SHP77 treated with DMSO at 0.1 percent for 48 hours (cell line): ENCODE measurements at regions not wholly inside any gene's neighbourhood (a gene's known extent, or its start where the extent isn't known, plus 50 kb on each side); places are given as distances from the start of the nearest gene placed in this dataset.
"Not testable (repeated sequence)": the region's sequence is repeated elsewhere in the genome, so short reads cannot be mapped to it uniquely, and the experiment has no call there.

Experiments
- DNase-seq: peaks from one replicate; lab custom pipeline; 2025; lab: John Stamatoyannopoulos, UW

DNA sequence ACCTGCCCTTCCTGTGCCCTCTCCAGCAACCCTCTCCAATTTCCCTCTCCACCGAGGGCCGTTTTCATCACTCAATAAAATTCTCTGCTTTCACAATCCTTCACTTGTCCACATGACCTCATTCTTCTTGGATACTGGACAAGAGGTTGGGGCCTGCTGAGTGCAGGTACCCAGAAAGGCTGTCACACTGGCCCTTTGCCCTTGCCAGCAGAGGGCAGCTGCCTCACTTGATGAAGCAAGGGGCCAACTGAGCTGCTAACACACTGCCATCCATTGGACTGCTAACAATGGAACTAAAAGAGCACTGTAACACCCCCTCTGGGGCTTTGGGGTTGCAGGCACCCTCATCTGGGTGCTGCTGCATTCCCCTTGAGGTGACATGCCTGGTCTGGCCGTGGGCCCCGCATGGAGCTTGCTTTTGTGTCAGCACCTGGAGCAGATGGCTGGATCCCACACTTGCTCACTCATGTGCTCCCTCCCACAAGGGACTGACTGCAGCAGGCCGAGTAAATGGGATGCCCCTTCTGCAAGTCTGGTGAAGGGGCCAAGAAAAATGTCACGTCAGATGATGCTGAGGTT lies 308.1 kb upstream of the ADCY2 start:
- no peak for DNase-seq

DNA sequence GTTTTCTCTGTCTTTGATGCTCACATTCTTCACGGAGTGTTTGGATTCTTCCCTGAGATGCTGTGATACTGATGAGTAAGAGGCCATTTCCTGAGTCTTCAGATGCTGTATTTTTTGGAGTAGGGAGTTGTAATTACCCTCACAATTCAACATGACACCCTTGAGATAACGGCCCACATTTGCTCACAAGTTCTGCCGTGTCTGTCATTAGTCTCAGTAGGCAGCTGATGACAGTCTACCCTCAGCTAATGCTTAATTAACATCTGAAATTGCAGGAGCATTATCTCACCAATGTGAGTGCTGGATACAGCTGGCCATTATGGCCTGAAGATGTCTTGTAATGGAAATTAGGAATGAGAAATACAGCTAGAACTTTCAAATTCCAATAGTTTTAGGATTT lies 307.1 kb upstream of the ADCY2 start:
- no peak for DNase-seq

DNA sequence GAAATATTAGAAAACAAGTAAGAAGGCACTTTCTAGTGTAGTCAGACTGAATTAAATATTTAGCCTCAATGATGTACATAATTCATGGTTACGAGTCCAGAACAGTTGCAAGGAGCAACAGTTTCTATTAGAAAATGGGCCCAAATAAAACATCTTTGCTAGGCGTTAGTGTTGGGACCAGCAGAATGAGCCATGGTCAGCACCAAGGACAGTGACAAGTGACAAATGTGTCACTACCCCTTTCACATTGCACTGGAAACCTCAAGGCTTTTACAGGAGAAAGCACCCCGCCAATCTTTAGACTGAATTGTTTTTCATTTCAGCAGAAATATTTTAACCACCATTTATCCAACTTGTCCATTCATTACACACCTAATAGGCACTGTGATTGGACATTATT lies 301.3 kb upstream of the ADCY2 start:
- no peak for DNase-seq

DNA sequence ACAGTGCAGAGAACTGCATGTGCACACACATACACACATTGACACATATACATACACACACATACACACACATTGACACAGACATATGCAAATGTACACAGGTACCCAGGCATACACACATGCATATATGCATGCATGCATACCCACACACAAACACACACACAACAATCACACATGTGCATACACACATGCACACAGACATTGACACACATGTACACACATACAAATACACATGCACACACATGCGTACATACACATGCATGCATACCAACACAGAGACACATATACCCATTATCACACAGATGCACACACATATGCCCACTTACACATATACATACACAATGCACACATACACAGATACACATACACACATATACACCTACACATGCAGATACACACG lies 299.6 kb upstream of the ADCY2 start:
- DNase-seq: no peak

DNA sequence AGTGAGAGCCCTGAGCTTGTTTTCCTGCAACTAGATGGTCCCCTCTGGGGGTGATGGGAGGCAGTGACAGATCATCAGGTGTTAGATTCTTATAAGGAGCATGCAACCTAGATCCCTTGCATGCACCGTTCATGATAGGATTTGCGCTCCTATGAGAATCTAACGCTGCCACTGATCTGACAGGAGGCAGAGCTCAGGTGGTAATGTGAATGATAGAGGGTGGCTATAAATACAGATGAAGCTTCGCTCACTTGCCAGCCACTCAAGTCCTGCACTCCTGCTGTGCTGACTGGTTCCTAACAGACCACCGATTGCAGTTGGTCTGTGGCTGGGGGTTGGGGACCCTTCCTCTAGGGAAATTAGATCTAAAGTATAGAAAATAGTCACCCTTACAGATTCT lies 290.6 kb upstream of the ADCY2 start:
- no peak for DNase-seq

DNA sequence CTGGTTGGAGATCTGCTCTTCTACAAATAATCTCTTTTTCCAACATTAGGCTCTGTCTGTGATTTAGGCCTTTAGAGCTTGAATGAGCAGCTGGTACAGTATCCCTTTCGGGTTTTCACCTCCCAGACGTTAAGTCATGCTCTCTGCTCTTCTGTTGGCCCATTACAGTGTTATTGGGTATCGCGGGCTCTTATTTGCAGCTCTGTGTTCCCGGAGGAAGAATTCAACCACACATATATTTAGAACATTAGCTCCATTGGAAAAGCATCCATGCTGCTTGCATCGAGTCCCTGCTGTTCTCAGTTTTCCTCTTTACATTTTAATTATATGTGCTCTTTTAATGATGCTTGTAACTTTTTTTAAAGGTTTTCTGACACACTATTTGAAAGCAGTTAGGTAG lies 278.0 kb upstream of the ADCY2 start:
- DNase-seq: no peak

DNA sequence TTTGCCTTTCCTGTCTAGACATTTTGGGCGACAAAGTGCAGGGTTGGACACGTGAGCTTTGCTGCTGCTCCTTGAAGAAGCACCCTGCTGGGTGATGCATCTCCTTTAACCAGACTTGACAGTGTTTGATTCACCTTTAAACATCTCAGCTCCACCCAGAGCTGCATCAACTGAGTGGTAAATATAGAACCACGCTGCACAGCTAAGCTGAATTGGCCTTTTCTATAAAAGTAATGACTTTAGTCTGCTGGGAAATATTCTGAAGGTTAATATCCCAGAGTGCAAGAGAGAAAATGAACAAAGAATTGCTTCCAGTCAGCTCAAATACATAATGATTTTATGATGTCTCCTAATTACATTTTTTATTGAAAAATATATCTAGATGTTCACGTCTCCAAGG lies 264.3 kb upstream of the ADCY2 start:
- no peak for DNase-seq

DNA sequence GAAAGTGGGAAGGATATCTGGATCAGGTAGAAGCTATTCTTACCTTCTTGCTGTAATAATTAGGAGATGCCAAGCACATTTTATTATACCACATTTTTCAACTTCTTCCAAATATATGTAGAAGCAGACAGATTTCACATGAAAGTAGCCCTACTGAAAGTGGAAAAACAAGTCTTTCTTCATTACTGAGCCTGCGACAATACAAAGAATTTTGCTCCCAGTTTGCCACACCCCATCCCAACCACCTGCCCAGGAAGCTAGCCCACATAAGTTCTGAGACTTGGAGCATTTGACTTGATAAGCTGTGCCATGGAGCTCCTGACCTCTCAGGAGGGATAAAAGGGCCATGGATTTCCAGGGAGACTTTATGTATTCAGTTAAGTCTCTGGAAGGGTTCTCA lies 249.1 kb upstream of the ADCY2 start:
- DNase-seq: no peak

DNA sequence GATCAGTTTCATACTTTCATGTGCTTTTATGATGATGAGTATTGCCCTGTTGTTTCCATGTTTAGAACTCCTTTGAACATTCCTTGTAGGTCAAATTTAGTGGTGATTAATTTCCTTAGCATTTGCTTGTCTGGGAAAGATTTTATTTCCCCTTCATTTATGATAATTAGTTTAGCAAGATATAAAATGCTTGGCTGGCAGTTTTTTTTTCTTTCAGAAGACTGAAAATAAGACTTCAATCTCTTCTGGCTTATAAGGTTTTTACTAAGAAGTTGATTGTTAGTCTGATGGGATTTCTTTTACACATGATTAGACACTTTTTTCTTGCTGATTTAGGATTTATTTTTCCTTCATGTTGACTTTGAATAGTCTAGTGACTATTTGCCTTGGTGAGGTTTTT lies 238.9 kb upstream of the ADCY2 start:
- no peak for DNase-seq

DNA sequence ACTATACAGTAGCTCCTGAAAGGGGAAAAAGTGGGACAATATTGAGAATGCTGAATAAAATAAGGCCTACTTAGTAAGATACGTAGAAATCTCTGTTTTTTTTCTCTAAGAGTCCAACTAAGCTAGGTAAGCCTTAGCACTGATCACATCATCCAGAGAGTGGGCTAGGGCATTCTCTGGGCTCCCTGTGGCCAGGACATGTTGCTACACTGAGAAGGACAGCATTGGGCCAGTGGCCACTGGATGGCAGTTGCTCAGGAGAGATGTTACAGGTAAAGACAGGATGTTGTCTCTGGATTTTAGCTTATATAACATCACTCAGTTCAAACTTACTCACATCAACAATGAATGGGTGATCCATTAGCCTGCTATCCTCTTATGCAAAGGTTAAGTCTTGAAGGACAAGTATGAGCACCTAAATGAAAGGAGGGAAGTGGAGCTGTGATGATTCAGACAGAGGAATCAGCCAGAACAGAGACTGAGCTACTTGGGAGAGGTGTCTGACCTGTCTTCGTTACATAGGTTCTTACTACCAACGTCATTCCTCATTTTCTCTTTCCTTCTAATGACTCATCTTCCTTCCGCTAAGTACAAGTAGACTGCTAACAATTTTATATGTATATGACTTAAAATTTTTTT lies 226.6 kb upstream of the ADCY2 start:
- DNase-seq: no peak

DNA sequence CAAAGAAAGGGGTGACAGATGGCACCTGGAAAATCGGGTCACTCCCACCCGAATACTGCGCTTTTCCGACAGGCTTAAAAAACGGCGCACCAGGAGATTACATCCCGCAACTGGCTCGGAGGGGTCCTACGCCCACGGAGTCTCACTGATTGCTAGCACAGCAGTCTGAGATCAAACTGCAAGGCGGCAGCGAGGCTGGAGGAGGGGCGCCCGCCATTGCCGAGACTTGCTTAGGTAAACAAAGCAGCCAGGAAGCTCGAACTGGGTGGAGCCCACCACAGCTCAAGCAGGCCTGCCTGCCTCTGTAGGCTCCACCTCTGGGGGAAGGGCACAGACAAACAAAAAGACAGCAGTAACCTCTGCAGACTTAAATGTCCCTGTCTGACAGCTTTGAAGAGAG lies 225.2 kb upstream of the ADCY2 start:
- not testable (repeated sequence) for DNase-seq

DNA sequence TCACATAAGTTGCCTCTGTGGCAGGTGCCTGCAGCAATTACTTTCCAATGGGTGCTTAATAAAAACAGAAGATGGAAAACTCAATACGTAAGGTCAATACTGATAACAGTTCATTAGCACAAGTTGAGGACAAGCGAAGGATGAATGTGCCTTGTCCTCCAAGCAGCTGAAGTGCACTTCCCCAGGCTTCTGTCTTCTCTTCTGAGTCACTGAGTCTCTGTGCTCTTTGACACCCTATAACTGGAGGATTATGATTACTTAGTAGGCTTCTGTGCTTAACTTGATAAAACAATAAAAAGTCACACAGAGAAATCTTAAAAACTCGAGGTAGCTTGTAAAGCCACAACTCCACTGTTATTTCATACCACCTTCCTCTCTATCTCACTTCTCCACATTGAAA lies 216.6 kb upstream of the ADCY2 start:
- no peak for DNase-seq

DNA sequence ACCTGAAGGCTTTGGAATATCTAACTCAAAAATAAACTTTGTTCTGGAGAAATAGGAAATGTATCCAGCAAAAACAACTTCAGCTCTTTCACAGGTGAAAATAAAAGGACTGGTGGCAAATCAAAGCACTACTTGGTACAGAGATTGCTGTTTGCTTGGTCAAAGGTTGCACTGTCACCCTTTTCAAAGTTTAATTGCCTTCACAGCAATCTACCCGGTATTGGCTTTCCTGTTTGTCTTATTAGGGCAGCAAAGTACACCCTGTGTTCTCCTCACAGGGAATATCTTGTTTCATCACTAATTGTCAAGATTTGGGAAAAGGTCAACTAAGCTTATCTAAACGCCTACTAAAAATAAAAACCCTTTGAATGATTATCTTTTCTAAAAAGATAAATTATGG lies 214.1 kb upstream of the ADCY2 start:
- DNase-seq: no peak

DNA sequence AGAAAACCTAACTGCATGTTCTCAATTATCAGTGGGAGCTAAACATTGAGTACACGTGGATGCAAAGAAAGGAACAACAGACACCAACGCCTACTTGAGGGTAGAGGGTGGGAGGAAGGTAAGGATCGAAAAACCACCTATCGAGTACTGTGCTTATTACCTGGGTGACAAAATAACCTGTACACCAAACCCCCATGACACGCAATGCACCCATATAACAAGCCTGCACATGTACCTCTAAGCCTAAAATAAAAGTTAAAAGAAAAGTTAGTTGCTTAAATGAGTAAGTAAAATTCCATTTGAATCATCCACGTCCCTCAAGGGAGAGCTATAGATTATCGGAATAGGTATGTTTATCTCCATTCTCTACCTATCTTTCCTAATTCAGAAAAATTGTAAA lies 210.2 kb upstream of the ADCY2 start:
- no peak for DNase-seq

DNA sequence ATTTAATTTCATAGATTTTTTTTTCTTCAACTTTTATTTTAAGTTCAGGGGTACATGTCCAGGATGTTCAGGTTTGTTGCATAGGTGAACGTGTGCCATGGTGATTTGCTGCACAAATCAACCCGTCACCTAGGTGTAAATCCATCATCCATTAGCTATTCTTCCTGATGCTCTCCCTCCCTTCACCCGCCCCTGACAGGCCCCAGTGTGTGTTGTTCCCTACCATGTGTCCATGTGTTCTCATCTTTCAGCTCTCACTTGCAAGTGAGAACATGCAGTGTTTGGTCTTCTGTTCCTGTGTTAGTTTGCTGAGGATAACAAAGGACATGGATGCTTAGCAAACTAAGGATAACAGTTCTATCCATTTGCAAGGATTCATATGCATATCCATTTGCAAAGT lies 209.1 kb upstream of the ADCY2 start:
- no peak for DNase-seq

DNA sequence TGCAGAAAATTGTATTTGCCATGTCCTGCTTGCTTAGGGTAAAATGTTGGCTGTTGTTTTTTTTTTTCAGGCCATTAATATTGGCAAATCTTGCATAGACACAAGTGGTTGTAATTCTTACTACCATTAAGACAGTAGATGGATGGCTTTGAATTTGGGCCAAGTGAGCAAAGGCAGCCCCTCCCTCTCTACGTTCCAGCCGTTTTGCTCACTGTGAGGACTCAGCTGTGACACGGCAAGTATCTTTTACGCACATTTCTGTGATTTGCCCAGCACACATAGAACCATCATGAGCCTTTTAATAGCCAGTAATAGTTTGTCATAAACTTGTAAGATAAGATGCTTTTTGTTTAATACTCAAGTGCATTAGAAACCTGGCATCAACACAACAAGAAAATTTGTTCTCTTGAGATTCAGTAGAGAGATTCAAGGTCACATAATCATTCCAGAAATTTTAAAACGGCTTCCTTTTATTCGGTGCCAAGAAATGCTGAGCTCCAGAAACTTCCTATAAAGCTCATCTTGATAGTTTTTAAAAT lies 205.2 kb upstream of the ADCY2 start:
- no peak for DNase-seq

DNA sequence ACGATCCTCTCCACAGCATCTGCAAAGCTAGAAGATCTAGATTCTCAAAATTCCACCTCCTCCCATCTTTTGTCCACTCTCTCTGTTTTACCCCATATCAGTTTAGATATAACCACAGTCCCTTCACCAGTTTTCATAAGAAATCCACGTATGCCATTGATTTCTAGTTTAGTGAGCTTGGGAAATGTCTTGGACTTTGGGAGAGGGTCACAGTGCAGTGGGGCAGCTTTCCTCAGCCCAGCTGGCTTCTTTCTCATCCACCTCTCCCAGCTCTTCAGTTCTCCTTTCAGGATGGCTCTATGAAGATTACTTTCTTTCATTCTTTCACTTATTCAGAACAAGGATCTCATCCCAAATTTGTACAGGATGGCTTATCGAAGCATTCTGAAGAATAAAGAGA lies 203.9 kb upstream of the ADCY2 start:
- DNase-seq: no peak

DNA sequence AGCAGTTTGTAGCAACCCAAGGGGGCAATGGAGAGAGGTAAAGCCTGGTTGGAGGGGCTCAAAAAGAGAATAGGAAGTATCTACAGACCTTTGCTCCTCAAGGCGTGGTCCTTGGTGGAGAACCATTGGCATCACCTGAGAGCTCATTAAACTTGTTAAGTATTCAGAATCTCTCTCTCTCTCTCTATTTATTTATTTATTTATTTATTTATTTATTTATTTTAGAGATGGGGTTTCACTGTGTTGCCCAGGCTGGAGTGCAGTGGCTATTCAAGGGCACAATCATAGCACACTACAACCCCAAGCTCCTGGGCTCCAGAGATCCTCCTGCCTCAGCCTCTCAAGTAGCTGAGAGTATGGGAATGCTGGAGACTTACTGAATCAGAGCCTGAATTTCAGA lies 193.1 kb upstream of the ADCY2 start:
- no peak for DNase-seq

DNA sequence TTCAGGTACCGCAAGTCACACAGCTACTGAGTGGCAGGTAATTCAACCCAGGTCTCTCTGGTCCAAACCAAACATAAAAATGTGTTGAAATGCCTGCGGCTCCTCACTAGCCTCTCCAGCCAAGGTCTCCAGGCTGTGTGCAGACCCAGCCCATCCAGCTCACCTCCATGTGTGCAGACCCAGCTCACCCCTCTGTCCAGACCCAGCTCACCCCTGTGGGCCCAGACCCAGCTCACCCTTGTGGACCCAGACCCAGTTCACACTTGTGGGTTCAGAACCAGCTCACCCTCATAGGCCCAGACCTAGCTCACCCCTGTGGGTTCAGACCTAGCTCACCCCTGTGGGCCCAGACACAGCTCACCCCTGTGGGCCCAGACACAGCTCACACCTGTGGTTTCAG lies 188.0 kb upstream of the ADCY2 start:
- DNase-seq: no peak

DNA sequence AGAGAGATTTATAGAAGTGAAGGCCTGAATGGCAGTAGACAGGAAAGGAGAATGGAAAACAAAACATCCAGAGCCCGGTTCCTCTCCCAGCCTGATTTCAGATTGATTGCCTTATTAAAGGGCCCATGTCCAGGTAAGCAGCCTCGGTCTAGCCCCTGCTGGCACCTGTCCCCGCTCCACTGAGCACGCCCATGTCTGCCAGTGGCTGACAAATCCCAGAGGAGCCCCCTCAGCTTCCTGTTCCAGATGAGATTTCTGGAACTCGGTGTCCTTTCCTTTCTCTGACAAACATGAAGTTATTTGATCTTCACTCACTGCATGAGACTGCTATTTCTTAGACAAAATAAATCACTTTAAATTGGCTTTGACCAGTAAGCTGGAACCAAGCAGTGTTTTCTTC lies 187.0 kb upstream of the ADCY2 start:
- DNase-seq: no peak

DNA sequence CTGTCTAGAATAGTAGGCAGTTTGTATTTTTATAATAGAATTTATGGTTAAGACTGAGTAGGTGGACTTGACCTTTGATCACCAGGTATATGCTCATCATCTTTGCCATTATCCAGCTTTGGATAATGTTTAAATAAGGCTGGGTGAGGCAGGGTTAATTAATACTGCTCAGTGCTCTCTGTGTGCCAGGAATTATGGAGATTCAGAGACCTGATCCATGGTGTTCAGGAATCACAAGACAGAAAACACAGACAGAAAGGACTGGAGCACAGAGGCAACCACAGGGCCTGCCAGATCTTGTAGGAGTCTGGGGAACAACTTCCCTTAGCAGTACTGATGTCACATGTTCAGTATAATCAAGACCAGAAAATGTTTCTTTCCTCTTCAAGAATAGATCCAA lies 186.3 kb upstream of the ADCY2 start:
- no peak for DNase-seq

DNA sequence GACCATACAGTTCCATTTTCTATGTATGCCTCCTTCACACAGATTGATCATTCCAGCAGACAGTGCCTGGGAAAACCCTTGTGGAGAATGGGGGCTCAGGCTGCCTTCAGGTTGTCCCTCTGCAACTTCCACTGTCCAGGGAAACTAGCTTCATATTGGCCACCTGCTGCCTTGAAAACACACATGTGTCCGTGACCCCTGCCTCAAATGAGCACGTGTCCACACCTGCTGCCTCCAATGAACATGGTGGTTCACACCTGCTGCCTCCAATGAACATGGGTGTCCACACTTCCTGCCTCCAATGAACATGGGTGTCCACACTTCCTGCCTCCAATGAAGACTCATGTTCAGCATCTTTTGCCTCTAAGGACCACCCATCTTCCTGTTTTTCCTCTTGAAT lies 185.4 kb upstream of the ADCY2 start:
- no peak for DNase-seq

DNA sequence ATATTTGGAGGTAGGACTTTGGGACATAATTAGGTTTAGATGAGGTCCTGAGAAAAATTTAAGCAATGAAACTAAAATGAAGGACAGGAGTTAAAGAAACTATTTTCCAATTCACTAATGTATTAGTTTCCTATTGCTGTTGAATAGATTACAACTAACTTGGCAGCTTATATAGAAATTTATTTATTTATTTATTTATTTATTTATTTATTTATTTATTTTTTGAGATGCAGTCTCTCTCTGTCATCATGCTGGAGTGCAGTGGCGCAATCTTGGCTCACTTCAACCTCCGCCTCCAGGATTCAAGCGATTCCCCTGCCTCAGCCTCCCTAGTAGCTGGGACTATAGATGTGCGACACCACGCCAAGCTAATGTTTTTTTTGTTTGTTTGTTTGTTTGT lies 182.4 kb upstream of the ADCY2 start:
- DNase-seq: no peak

DNA sequence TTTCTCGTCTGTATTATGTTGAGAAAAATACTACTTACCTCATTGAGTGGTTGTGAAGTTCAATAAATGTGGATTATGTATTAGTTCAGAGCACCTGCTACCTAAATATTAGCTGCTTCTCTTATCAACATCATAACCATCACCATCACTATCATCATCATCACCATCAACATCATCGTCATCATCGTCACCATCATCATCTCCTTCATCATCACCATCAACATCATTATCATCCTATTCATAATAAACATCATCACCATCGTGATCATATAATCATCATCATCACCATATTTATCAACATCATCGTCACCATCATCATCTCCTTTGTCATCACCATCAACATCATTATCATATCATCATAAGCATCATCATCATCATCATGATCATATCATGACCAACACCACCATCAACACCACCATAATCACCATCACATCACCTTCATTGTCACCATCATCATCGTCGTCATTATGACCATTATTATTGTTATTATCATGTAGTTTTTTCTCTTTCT lies 181.0 kb upstream of the ADCY2 start:
- no peak for DNase-seq
